ENCODE measurements at regions not wholly inside any gene's neighbourhood (a gene's known extent, or its start where the extent isn't known, plus 50 kb on each side); places are given as distances from the start of the nearest gene placed in this dataset.
"Not testable (repeated sequence)": the region's sequence is repeated elsewhere in the genome, so short reads cannot be mapped to it uniquely, and the experiment has no call there.

- no peak for DNase-seq
These were observed 256.4 kb upstream of the IRX1 start for GRCh38 chr5:3339092-3339797.

- DNase-seq, result no peak
These were observed 257.7 kb upstream of the IRX1 start for GRCh38 chr5:3337812-3338541.

GRCh38 chr5:3336666-3337065 lies 259.0 kb upstream of the IRX1 start:
- no peak for DNase-seq

DNA sequence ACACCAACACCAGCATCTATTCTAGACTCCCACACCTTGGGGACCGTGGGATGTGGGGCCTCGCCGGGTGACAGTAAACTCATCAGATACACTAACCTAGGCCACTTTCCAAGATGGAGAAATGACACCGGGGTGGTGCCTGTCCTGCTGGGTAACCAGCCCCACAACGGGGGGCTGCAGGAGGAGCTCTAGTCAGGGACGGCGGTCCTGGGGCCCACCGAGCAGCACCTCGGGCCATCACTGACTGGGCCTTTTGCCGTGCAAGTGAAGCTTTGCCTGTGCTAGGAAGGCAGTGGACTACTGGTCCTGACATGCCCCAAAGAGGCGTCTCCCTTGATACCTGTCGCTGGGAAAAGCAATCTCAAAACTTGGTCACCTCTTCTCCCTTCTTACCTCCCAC lies 260.3 kb upstream of the IRX1 start:
- no peak for DNase-seq

DNA sequence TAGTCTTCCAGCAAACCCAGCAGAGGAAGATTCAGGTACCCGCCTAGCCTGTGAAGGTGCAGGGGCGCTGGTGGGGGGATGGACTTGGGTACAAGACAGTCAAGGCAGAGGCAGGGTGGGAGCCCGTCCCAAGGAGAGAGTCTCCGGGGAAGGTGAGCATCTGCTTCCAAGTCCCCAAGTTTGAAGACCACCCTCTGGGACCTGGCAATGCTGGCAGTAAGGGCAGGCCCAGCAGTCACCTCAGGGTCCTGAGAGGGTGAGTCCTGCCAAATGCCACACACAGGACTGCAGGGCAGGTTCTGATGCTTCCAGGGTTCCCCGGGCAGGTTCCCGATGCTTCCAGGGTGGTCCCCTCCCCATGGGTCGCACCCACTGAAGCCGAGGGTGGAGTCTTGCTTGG lies 261.8 kb upstream of the IRX1 start:
- no peak for DNase-seq

DNA sequence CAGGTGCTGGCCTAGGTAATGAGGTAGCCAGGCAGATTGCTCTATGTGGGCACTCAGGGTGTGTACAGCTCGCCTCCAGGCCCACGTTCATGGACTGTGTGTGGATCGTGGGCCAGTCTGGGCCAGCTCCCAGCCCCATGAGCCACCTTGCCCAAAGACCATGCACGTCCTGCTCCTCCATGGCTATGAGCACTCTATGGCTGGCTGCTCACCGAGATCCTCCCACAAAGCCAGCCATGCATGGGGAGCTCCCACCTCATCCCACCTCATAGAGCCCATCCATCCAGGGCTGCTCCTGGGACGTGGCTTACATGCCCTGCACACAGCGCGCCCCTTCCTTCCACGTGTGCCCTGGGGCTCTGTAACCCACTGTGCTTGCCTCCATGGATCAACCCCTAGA lies 262.5 kb upstream of the IRX1 start:
- no peak for DNase-seq

DNA sequence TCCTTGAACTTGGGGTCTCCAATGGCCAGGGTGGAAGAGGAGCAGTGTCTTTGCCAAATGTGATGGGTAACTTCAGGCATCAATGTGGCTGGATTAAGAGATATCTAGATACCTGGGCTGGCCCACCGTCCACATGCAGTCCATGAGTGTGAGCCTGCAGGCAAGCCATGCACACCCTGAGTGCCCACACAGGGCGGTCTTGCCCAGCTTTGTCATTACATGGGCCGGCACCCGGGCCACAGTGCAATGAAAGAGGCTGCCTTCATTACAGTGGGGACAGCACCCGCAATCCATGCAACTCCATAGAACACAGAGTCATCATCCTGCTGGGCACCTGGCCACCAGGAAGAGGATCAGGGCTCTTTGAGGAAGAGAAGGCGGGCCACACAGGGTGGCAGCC lies 263.8 kb upstream of the IRX1 start:
- DNase-seq, result no peak

GRCh38 chr5:3330442-3330841 lies 265.2 kb upstream of the IRX1 start:
- no peak for DNase-seq

- DNase-seq, result no peak
These were observed 266.2 kb upstream of the IRX1 start for GRCh38 chr5:3329427-3329826.

DNA sequence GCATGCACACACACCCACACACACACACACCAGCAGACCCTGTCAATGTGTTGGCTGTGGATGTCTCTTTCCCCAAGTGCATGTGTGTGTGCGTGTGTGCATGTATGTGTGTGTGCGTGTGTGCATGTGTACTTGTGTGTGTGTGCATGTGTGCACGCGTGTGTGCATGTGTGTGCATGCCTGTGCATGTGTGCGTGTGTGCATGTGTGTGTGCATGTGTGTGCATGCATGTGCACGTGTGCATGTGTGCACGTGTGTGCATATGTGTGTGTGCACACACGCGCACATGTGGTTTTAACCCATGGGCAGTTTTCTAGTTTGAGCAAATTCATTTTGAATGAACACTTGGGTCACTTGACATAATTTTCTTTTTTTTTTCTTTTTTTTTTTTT lies 268.8 kb upstream of the IRX1 start:
- no peak for DNase-seq

GRCh38 chr5:3325972-3326840 lies 269.4 kb upstream of the IRX1 start:
- no peak for DNase-seq

- DNase-seq, result peak; percentile 40
These were observed 270.2 kb upstream of the IRX1 start for GRCh38 chr5:3325201-3325971.

DNA sequence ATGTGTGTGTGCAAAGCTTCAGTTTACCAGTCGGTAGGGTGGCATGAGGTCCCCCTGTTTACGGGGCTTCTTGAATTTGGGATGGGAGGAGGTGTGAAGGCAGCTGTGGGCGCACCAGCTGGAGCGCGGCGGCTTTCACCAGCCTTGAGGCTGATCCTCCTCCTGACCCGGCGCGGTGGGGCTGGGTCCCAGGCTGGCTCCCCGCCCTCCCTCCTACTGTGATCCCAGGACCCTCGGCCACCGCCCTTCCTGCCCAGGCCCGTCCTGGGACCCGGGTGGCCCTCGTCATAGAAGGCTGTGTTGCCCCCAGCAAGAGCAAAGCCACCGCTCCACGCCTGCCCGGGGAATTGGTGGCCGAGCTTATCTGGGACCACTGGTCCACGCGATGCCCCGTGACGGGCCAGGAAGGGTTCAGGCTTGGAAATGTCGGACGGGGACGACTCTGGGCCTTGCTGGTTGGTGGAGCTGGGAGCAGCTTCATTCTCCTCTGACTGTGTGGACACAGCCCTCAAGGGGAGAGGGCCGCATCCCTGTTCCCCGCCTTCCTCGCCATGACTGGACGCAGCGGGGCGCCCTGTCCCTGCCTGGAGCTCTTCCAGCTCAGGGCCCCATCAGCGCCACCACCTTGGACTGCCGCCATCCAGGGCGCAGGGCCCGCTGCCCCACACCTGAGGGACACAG lies 271.1 kb upstream of the IRX1 start:
- no peak for DNase-seq

DNA sequence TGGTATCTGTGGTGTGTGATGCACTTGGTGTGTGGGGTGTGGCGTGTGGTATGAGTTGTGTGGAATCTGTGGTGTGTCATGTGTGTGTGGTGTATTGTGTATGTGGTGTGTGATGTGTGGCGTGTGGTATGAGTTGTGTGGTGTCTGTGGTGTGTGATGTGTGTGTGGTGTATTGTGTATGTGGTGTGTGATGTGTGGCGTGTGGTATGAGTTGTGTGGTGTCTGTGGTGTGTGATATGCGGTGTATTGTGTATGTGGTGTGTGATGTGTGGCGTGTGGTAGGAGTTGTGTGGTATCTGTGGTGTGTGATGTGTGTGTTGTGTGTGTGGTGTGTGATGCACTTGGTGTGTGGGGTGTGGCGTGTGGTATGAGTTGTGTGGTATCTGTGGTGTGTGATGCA lies 271.7 kb upstream of the IRX1 start:
- DNase-seq, result not testable (repeated sequence)

DNA sequence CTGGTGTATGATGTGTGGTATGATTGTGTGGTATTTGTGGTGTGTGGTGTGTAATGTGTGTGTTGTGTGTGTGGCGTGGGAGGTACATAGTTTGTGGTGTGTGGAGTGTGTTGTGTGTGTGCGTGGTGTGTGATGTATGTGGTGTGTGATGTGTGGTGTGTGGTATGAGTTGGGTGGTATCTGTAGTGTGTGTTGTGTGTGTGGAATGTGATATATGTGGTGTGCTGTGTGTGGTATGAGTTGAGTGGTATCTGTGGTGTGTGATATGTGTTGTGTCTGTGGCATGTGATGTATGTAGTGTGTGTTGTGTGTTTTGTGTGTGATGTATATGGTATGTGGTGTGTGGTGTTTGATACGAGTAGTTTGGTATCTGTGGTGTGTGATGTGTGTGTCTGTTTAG lies 272.5 kb upstream of the IRX1 start:
- no peak for DNase-seq

DNA sequence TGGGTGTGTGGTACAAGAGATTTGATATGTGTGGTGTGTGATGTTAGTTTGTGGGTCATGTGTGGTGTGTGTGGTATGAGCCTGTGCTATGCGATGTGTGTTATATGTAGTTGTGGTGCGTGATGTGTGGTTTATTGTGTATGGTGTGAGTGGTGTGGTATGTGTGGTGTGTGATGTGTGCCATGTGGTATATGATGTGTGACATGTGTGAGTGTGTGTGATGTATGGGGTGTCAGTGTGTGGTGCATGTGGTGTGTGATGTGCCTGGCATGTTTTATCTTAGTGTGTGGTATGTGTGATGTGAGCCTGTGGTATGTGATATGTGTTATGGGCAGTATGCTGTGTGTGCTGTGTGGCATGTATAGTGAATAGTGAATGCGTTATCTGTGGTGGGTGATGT lies 273.0 kb upstream of the IRX1 start:
- DNase-seq, result no peak

- no peak for DNase-seq
These were observed 273.7 kb upstream of the IRX1 start for GRCh38 chr5:3321923-3322322.

DNA sequence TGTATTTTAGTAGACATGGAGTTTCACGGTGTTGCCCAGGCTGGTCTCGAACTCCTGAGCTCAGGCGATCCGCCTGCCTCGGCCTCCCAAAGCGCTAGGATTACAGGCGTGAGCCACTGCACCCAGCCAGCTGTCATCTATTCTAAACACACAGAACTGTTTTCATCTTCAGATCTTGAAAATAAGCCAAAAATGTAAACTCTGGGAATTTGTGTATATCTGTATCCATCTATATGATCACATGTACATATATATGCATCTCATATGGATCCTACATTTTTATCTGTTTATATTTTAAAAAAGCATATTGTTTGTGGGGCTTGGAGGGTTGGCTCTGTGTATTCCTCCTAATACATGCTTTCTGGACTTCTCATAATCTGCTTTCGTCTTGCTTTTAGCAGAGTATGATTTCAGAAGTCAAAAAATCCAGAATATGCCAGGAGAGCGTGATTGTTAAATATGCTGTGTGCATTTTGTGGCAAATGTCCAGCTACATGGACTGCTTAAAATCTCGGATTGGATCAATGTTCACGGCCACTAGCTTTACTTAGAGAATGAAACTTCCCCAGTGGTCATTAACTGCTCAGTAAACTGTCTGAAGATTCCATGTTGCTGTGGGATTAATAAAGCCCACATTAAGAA lies 274.4 kb upstream of the IRX1 start:
- DNase-seq, result no peak

GRCh38 chr5:3320317-3320875 lies 275.2 kb upstream of the IRX1 start:
- peak; percentile 36 for DNase-seq

- DNase-seq, result no peak
These were observed 278.4 kb upstream of the IRX1 start for GRCh38 chr5:3317051-3317795.

- no peak for DNase-seq
These were observed 282.1 kb upstream of the IRX1 start for GRCh38 chr5:3313569-3313968.

All from femur (tissue), 1 donor.